ENCODE measurements at regions not wholly inside any gene's neighbourhood (a gene's known extent, or its start where the extent isn't known, plus 50 kb on each side); places are given as distances from the start of the nearest gene placed in this dataset.
"Not testable (repeated sequence)": the region's sequence is repeated elsewhere in the genome, so short reads cannot be mapped to it uniquely, and the experiment has no call there.

DNA sequence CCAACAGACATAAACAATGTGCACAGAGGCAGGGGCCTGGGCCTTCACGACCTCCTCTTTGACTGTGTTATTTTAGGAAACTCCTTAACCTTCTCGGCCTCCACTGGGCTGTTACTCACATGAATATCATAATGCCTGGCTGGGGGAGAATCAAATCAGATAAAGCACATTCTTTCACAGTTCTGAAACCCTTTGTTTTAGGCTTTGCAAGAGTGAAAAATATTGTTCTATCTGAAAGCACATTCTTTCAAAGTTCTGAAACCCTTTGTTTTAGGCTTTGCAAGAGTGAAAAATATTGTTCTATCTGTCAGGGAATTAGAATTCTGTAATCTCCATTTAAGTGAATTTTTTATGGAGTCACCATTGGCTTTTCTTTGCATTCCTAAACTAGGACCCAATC, 50.7 kb upstream of the SYNDIG1 start:
- no peak for DNase-seq (ENCODE audit: low read depth)

DNA sequence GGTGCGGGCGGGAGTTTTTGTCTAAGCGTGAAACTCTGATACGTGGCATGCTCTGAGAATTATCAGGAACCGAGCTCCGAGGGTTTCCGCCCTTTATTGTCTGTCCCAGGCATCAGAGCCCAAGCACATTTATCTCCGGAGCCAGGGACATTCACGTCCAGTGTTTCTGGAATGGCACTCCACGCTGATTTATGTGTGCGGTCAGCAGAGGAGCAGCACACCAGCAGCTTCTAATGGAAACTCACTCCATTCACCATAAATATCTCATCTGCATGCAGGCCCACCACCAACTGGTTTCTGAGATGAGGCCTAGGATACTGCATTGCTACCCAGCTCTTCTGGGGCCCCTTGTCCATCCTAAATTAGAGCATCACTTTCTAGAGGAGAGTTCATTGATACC, 51.9 kb upstream of the SYNDIG1 start:
- no peak for DNase-seq (ENCODE audit: low read depth)

DNA sequence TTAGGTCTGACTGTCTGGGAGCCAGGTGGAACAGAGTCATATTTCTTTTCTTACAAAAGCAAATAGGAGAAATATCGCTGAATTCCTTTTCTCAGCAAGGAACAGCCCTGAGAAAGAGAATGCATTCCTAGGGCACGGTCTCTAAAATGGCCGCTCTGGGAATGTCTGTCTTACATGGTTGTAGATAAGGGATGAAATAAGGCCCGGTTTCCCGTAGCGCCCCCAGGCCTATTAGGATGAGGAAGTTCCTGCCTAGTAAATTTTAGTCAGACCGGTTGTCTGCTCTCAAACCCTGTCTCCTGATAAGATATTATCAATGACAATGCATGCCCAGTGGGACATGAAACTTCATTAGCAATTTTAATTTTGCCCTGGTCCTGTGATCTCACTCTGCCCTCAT, 54.0 kb upstream of the SYNDIG1 start:
- not testable (repeated sequence) for DNase-seq (ENCODE audit: low read depth)

DNA sequence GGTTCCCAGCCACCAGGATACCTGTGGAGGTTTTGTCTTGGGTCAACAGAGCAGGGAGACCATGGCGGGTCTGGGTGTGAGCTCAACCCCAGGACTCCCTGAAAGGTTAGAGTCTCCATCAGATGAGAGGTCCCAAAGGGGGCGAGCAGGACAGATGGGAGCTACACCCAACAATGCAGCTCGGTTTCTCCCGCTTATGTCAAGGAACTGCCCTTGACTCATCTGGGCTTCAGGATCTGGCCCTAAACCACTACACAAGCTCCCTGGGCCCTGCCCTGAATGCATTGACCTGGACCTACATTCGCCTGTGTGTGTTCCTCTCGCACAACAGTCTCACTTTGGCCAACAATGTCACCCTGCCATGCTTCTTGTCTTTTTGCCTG, 57.6 kb upstream of the SYNDIG1 start:
- DNase-seq (ENCODE audit: low read depth): no peak

DNA sequence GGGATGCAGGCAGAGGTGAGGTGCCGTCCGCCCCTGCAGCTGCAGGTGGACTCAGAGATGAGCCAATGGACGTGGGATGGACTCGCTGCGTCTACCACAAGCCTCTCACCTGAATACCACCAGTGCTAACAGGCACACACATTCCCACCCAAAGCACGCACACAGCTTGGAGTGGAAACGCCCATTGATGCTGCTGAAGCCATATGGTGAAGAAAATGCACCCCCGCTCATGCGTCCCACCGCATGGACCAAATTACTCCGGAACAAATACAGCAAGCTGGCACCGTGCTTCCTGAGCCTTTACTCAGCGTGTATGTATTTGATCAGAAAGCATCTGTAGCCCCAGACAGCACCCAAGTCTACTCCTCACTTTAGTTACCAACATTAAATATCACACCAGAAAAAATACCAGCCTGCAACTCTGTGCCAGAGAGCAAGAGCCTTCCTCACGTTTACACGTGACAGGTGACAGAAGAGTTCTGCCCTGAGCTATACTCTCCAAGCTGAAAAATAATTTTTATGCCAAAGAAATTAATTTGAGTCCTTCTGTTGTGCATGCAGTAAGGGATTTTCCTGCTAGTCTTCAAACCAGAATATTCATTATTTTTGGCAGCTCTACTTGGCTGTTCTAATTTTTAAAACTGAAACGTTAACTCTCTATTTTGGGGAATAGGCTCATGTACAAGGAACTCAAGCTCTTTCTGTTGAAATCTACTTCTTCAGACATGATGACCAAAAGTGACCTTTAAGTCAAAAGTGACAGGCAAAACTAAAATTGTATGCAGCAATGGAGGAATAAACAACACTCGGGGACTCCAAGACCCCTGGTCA, 58.2 kb upstream of the SYNDIG1 start:
- no peak for DNase-seq (ENCODE audit: low read depth)

DNA sequence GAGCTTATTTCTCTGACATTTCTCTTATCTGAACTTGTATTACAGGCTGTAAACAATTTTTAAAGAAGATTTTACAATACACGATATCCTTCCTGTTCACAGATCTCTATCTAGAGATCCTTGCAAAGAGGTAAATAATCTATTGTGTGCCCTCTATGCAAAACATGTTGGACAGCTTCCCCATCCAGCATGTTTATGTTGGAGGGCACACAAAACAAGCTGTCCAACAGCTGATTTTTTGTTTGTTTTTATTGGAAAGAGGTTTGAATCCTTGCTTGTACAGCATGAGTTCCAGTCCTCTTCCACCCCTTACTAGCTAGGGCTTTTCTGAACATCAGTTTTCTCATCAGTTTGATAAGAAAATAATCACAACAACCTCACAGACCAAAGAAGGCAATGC, 62.3 kb upstream of the SYNDIG1 start:
- no peak for DNase-seq (ENCODE audit: low read depth)

DNA sequence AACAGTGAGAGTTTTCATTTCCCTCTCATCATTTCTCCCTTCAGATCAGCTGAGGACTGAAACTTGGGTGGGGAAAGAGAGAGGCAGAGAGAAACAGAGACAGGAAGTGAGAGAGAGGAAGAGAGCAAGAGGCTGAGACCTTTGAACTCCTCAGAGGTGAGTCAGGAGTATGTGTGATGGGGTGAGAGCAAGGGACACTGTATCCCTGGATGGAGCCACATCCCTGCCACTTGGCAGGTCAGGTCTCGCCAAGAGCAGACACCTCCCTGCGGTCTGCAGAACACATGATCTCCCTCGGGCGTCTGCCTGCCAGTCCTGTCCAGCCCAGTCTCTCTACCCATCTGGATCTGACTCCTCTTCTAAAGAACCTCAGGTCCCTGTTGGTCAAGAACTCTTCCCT, 62.7 kb upstream of the SYNDIG1 start:
- no peak for DNase-seq (ENCODE audit: low read depth)

DNA sequence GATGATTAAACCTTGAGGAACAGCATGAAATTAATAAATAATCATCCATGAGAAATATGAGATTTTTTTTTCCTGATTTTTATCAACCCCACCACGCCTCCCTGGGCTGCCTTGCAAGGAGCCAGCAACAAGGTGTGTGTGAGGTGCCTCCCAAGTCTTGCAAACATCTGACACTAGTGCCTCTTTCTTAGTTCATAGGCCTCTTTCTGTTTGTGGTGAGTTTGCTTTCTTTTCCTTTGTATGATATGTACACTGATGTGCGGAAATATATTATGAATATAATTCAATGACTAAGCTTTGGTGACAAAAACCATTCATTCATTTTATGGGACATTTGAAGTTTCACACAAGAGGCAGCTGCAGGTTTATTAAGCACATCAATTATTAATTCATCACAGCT, 63.2 kb upstream of the SYNDIG1 start:
- DNase-seq (ENCODE audit: low read depth): no peak

DNA sequence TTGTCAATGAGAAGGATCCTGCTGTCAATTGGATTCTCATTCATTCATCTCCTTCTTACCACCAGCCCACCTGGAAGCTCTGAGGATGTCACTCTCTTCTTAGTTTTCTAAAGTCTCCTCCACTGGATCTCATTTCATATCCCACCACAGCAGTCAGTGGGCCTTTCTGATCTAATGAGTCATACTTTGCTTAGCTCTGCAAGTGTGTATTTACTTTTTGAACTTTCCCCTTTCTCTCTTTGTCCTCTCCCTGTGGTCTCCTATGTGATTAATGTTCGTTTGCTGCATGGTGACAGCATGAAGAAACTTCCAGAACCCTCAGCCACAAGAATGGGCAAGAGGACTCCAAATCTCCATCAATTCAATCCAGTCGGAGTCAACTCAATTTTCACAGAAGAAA, 63.6 kb upstream of the SYNDIG1 start:
- peak; percentile 1 for DNase-seq (ENCODE audit: low read depth)

DNA sequence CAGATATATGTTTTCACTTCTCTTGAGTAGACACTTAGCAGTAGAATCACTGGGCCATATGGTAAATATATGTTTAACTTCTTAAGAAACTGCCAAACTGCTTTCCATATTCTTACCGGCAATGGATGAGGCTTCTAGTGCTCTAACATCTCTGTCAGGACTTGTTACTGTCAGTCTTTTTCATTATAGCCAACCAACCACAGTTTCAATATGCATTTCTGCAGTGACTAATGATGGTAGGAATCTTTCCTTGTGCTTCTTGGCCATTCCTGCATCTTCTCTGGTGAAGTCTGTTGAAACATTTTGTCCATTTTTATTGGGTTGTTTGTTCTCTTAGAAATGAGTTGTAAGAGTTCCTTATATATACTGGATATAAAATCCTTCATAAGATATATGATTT, 66.0 kb upstream of the SYNDIG1 start:
- peak; percentile 7 for DNase-seq (ENCODE audit: low read depth)

DNA sequence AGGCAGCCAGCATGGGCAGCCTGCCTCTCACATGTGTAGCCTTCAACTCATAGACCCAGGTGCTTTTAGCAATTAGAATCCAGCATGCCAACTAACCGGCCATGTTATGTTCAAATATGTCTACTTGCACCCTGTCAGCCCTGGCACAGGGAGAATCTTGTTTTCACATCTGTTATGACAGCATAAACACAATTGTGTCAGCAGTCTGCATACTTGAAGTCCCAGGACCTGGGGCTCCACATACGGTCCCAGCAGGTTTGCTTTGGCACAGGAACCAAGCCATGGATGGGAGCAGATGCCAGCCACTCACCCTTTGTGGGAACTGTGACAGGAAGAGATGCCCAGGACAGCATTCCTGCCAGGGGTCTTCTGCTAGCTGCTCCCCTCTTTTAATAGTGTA, 67.2 kb upstream of the SYNDIG1 start:
- no peak for DNase-seq (ENCODE audit: low read depth)

DNA sequence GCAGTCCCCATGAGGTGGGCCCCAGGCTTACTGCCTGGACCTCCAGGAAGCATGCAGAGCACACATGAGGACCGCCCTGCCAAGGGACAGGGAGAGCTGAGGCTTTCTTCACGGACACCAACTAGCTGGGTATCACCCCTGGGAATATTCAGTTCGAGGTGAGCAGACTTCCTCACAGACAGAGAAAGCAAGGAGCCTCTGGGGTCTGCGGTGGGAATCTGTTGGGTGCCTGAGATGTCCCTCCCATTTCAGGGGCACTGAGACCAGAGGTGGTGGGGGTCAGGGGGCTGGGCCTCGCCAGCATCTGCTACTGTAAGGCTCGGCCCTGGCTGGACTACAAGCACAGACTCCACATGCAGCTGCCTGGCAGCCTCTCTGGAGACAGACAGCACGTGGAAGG, 74.3 kb upstream of the SYNDIG1 start:
- DNase-seq (ENCODE audit: low read depth): no peak

DNA sequence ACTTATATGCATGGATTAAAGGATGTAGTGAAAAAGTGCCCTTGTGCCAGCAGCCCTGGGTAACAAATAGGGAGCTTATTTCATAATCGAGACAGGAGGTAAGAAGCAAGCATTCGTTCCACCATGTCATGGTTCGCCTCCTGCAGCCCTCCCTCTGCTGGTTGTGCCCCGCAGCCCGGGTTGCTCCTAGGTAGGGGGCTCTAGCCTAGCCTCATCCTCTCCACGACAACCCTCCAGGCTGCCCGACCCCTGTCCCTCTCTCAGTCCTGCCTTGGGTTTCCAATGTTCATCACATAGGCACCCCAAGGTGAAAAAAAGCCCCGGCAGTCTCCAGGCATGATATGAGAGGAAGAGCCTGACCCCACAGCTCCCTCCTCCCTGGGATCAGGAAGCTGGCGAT, 75.5 kb upstream of the SYNDIG1 start:
- no peak for DNase-seq (ENCODE audit: low read depth)

DNA sequence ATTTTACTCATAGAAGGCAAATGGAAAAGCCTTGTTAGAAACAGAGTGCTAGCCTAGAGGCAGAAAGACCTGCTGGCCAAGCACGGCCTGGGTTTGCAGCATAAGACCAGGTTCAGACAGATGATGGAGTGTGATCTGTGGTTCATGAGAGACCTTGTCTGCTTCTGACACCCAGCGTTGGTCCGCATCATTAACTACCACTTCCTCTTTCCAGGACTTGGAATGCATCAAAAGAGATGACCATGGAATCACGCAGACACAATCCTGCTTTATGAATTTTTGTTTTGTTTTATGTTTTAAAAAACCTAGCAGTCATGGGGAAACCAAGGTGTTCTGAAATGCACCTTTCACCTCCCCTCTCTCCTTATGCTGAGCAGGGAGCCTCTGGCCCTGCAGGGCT, 76.8 kb upstream of the SYNDIG1 start:
- no peak for DNase-seq (ENCODE audit: low read depth)

DNA sequence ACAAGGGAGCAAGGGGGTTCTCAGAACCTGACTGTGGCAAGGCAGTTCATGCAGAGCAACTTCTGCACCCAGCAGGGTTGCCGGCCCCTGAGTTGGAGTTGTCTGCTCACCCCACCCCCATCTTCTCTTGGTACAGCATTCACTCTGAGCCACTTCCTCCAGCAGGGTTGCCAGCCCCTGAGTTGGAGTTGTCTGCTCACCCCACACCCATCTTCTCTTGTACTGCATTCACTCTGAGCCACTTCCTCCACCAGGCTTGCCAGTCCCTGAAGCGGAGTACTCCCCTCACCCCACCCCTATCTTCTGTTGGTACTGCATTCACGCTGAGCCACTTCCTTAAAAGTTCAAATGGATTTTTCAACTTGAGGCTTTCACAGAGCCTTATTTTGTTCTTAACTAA, 79.7 kb upstream of the SYNDIG1 start:
- no peak for DNase-seq (ENCODE audit: low read depth)

DNA sequence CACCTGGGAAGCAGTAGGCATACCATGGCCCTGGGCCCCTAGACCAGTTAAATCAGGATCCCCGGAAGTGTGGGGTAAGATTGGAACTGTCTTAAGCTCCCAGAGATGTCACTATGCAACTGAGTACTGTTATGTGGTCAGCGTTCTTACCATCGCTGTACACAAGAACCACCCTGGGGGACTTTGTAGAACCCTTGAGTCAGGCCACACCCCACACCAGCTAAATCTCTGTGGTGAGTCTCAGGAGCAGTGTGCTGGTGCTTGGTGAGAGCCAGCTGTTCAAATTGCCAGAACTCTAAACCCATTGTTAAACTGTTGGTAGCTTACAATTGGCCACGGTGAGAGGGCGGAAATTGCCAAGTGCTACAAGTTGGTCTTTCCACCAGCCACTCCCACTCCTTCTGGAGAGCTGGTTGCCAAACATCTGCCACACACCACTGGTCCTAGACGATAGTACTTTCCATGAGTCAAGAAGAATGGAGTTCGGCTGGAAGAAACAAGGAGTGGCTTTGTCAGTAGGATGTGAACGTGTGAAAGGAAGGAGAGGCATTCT, 80.5 kb upstream of the SYNDIG1 start:
- DNase-seq (ENCODE audit: low read depth): no peak

DNA sequence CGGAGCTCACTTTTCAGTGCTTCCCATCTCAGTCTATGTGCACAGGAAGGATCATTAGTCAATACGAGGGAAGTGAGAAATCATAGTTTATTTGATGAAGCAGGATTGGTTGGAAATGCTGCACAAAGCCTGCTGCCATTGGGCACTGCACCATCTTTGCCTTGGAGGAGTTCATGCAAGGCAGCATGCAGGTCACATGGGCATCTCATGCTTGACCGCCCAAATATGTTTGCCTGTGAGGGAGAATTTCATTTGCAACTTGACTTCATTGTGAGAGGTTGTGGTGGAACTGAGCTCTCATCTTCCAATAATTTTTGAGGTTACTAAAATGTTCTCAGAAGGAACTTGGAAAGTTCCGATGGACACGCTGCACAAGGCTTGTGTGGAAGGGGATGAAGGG, 83.9 kb upstream of the SYNDIG1 start:
- DNase-seq (ENCODE audit: low read depth): no peak

DNA sequence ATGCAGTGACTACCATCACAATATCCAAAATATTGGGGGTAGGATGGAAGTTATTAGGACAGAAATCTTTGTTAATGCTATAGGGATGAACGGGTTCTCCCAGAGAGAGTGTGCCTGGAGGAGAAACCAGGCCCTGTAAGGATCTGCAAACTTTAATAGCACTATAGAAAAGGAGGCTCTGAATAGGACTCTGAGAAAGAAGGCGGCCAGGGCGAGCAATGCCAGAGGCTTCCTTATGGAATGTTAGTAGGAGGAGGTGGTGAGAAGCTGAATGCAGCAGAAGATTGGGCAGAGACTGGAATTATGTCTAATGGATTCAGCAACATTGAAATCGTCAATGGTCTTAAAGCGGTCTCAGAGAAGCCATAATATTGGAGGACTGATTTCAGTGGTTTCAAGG, 84.6 kb upstream of the SYNDIG1 start:
- DNase-seq (ENCODE audit: low read depth): no peak

DNA sequence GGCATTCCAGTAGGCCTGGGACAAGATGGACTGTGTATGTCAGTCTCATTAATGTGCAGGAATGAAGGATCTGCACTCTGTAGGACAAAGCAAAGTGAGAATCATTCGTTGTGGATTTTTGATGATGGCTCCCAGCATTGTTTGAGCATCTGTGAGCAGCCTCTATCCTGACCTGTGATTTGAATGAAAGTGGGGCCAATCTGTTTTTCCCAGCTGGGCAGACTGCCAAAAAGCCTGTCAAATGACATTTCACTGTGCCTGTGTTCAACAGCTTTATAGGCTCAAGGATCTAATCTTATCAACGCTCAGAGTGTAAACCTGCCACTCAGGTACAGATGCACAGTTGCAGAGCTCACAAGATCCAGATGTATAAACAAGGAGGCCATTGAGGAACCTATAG, 86.7 kb upstream of the SYNDIG1 start:
- no peak for DNase-seq (ENCODE audit: low read depth)

DNA sequence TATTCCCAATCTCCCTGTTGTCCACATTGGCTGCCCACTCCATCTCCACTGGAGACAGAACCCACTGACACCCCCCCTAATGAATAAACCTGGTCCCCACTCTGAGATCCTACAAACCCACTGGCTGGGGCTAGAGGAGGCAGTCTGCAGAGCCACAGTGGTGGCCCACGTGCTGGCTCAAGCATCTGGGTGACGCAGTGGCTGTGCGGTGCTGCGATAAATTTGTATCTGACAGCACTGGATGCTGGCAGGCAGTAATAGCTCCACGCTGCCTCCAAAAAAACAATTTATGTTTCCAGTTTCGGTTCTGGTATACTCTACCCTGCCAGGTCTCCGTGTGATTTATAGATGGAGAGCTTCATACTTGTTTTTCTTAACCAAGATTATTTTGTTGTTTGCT, 87.1 kb upstream of the SYNDIG1 start:
- DNase-seq (ENCODE audit: low read depth): no peak

DNA sequence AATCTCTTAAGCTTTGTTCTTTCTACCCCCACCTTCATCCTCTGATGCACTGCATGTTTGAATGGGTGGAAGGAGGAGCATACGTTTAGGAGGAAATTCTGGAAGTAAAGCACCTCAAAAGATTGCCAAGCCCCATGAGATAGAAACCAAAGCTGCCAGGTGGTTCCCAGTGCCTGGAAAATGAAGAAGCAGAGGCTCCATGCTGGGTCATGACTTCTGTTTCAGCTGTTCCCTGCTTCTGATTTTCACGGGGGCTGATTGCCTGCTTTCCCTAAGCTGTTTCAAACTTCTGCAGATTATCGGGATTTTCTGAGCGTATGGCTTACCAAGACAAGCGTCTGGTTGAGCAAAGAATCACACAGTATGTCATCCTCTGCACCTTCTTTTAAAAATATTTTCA, 87.5 kb upstream of the SYNDIG1 start:
- no peak for DNase-seq (ENCODE audit: low read depth)

DNA sequence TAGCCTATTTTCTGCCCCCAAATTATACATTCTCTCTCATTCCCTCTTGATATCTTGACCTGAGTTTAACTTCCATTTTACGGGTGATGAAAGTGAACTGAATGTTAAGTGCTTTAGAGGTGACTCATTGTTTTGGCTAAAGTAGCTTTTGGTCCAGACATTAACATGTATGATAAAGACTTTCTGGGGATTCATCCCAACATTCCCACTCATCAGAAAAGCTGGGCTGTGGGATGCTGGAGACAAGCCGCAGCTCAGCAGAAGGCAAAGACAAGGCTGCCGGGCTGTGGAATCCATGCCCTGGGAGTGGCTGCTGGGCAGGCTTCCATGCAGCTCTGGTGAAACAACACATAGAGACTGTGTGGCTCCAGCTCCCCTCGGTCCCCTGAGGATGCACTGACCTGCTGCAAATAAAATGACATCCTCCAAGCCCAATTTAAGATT, 89.9 kb upstream of the SYNDIG1 start:
- peak; percentile 14 for DNase-seq (ENCODE audit: low read depth)

DNA sequence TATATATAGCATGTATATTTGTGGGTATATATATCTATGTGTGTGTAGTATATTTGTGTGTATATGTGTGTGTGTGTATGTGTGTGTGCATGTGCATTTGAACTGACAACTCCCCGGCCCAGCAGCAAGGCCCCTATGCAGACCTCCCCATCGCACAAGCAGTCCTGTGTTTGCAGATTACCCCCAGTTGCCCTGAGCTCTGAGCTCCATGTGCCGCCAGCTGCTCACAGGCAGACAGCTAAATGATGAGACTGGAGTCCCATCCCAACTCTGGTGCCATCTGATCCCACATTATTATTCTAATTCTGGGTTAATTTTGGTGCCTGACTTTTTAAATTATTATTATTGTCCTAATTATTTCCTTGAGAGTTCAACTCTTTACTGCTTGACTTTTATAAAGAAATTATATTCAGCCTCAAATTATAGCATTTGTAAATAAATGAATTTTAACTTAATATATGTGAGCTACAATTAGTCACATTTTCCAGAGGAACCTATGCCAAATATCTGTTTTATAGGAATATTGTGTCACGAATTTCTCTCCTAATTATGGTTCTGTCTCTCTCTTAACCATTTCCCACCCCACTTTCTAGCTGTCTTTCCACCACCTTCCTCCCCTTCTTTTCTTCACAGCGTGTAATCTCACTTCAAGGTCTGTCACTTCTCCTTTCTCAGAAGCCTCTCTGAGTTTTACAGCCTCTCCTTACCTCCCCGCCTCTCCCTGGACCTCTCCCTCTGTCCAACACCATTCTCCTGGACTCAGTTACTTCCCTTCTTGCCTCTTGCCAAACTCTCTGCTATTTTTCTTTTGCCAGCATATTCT, 90.6 kb upstream of the SYNDIG1 start:
- DNase-seq (ENCODE audit: low read depth): no peak
